Ishikawa (cell line): ENCODE measurements at regions not wholly inside any gene's neighbourhood (a gene's known extent, or its start where the extent isn't known, plus 50 kb on each side); places are given as distances from the start of the nearest gene placed in this dataset.

ENCODE experiments used
- CEBPB ChIP-seq: IDR thresholded peaks from 2 replicates; pipeline ENCODE4 v1.6.1; 2012
- EP300 ChIP-seq: IDR thresholded peaks from 2 replicates; pipeline ENCODE4 v1.6.1; 2012; ENCODE audit warnings: borderline replicate concordance
- RAD21 ChIP-seq: IDR thresholded peaks from 2 replicates; pipeline ENCODE4 v1.6.1; 2012; ENCODE audit warnings: low read depth
- TAF1 ChIP-seq: IDR thresholded peaks from 2 replicates; pipeline ENCODE4 v1.6.1; 2012; ENCODE audit warnings: low read depth, mild to moderate bottlenecking
- TCF12 ChIP-seq: IDR thresholded peaks from 2 replicates; pipeline ENCODE4 v1.6.1; 2012; ENCODE audit warnings: low read depth
- TF ChIP-seq, protein P1 (sequence below): IDR thresholded peaks from 2 replicates; pipeline ENCODE4 v1.6.1; 2012
- TF ChIP-seq, protein P2 (sequence below): IDR thresholded peaks from 2 replicates; pipeline ENCODE4 v1.6.1; 2012; ENCODE audit warnings: low read depth, mild to moderate bottlenecking
- TF ChIP-seq, protein P3 (sequence below): IDR thresholded peaks from 2 replicates; pipeline ENCODE4 v1.6.1; 2012

DNA sequence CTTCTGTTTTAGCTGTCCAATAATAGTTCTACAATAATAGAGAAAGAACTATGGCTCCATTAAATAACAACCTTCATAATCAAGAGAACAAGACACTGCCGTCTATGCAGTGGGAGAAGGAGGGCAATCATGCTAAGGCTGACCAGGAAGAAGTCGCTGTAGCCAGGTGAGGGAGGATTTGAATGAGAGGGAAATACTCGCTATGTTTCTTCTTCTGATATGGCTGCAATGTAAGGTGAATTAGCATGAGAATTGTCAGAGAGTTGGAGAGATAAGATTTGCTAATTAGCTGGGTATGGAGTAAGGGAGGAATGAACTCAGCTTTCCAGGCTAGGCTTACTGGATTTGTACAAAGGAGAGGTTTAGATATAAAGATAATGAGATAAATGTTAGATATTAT lies 555.4 kb upstream of the ZNF385D start:
- no peak for TF ChIP-seq TAF1
- TF ChIP-seq, protein P1, sequence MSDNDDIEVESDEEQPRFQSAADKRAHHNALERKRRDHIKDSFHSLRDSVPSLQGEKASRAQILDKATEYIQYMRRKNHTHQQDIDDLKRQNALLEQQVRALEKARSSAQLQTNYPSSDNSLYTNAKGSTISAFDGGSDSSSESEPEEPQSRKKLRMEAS: no peak
- TF ChIP-seq EP300: no peak
- no peak for TF ChIP-seq RAD21
- TF ChIP-seq, protein P2, sequence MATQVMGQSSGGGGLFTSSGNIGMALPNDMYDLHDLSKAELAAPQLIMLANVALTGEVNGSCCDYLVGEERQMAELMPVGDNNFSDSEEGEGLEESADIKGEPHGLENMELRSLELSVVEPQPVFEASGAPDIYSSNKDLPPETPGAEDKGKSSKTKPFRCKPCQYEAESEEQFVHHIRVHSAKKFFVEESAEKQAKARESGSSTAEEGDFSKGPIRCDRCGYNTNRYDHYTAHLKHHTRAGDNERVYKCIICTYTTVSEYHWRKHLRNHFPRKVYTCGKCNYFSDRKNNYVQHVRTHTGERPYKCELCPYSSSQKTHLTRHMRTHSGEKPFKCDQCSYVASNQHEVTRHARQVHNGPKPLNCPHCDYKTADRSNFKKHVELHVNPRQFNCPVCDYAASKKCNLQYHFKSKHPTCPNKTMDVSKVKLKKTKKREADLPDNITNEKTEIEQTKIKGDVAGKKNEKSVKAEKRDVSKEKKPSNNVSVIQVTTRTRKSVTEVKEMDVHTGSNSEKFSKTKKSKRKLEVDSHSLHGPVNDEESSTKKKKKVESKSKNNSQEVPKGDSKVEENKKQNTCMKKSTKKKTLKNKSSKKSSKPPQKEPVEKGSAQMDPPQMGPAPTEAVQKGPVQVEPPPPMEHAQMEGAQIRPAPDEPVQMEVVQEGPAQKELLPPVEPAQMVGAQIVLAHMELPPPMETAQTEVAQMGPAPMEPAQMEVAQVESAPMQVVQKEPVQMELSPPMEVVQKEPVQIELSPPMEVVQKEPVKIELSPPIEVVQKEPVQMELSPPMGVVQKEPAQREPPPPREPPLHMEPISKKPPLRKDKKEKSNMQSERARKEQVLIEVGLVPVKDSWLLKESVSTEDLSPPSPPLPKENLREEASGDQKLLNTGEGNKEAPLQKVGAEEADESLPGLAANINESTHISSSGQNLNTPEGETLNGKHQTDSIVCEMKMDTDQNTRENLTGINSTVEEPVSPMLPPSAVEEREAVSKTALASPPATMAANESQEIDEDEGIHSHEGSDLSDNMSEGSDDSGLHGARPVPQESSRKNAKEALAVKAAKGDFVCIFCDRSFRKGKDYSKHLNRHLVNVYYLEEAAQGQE: no peak
- TF ChIP-seq CEBPB: no peak
- no peak for TF ChIP-seq TCF12
- TF ChIP-seq, protein P3, sequence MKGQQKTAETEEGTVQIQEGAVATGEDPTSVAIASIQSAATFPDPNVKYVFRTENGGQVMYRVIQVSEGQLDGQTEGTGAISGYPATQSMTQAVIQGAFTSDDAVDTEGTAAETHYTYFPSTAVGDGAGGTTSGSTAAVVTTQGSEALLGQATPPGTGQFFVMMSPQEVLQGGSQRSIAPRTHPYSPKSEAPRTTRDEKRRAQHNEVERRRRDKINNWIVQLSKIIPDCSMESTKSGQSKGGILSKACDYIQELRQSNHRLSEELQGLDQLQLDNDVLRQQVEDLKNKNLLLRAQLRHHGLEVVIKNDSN: no peak
